HG03045 (cell line): ENCODE measurements at regions not wholly inside any gene's neighbourhood (a gene's known extent, or its start where the extent isn't known, plus 50 kb on each side); places are given as distances from the start of the nearest gene placed in this dataset.
"Not testable (repeated sequence)": the region's sequence is repeated elsewhere in the genome, so short reads cannot be mapped to it uniquely, and the experiment has no call there.

ENCODE experiments used
- ATAC-seq: cut with Tn5 transposase; IDR thresholded peaks from one replicate; pipeline ENCODE4 v1.9.1; 2021; ENCODE audit warnings: mild to moderate bottlenecking, moderate library complexity; ENCODE audit not compliant: unreplicated experiment

GRCh38 chr2:34892256-34892655, 1293.2 kb upstream of the FAM98A start:
- ATAC-seq: no peak

GRCh38 chr2:34875091-34875745, 1276.1 kb upstream of the FAM98A start:
- no peak for ATAC-seq

- no peak for ATAC-seq
Measured at GRCh38 chr2:34853646-34854045, 1254.5 kb upstream of the FAM98A start.

GRCh38 chr2:34851804-34852203, 1252.7 kb upstream of the FAM98A start:
- no peak for ATAC-seq

- no peak for ATAC-seq
Measured at GRCh38 chr2:34849827-34850226, 1250.7 kb upstream of the FAM98A start.

- no peak for ATAC-seq
Measured at GRCh38 chr2:34848691-34849090, 1249.6 kb upstream of the FAM98A start.

- no peak for ATAC-seq
Measured at GRCh38 chr2:34848132-34848531, 1249.0 kb upstream of the FAM98A start.

GRCh38 chr2:34844629-34845028, 1245.5 kb upstream of the FAM98A start:
- ATAC-seq: no peak

GRCh38 chr2:34838408-34838807, 1239.3 kb upstream of the FAM98A start:
- ATAC-seq: no peak

GRCh38 chr2:34836361-34836760, 1237.3 kb upstream of the FAM98A start:
- ATAC-seq: no peak

GRCh38 chr2:34831096-34831495, 1232.0 kb upstream of the FAM98A start:
- ATAC-seq: no peak

- ATAC-seq: no peak
Measured at GRCh38 chr2:34828481-34828880, 1229.4 kb upstream of the FAM98A start.

- ATAC-seq: no peak
Measured at GRCh38 chr2:34827398-34827797, 1228.3 kb upstream of the FAM98A start.

GRCh38 chr2:34825686-34826085, 1226.6 kb upstream of the FAM98A start:
- no peak for ATAC-seq

- ATAC-seq: no peak
Measured at GRCh38 chr2:34822616-34823015, 1223.5 kb upstream of the FAM98A start.

- ATAC-seq: no peak
Measured at GRCh38 chr2:34815052-34815741, 1216.1 kb upstream of the FAM98A start.

- ATAC-seq: no peak
Measured at GRCh38 chr2:34810456-34810855, 1211.4 kb upstream of the FAM98A start.

- no peak for ATAC-seq
Measured at GRCh38 chr2:34808426-34808825, 1209.3 kb upstream of the FAM98A start.

GRCh38 chr2:34806891-34807290, 1207.8 kb upstream of the FAM98A start:
- no peak for ATAC-seq

GRCh38 chr2:34806396-34806795, 1207.3 kb upstream of the FAM98A start:
- ATAC-seq: no peak

- no peak for ATAC-seq
Measured at GRCh38 chr2:34799556-34799955, 1200.5 kb upstream of the FAM98A start.

- ATAC-seq: not testable (repeated sequence)
Measured at GRCh38 chr2:34795586-34795985, 1196.5 kb upstream of the FAM98A start.

- no peak for ATAC-seq
Measured at GRCh38 chr2:34789169-34789568, 1190.1 kb upstream of the FAM98A start.
